ENCODE measurements at regions not wholly inside any gene's neighbourhood (a gene's known extent, or its start where the extent isn't known, plus 50 kb on each side); places are given as distances from the start of the nearest gene placed in this dataset.

DNA sequence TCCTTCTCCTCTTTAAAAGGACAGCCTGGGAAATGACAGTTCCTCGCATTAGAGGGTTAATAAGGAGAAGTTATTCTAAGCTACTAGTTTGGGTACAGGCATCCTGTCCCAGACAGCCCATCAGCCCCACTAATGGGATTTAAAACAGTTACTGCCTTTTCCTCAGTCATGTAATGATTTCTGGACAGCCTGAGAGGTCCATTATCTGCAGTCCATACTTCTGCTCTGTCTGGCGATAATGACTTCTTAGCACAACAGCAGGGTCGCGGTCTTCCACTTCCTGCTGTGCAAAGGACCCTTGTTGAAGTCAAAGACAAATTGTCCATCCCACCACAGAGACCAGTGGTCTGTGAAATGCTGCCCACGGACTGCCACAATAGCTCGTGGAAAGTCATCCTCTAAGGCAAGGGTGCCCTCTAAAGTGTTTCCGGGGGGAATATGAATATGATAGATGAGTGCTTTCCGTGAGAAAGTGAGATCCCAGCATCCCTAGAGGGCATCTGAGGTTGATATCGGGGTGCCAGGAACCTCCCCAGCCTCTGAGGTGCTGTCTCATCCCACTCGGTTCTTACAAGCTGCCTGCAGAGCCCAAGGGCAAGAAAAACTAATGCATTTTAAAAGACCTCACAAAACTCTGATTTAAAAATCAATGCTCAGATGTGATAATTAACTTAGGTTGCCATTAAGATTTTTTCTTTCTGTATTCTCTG is 100.7 kb downstream of the SHOX2 start:
- TF ChIP-seq CTCF (IDR thresholded peaks at IDR 0.05; ENCODE audit: insufficient read depth, low read length) (no peak), REST (IDR thresholded peaks at IDR 0.05; ENCODE audit: insufficient replicate concordance, low read depth) (no peak), GABPA (IDR thresholded peaks at IDR 0.05; ENCODE audit: low read depth) (no peak), SPI1 (IDR thresholded peaks at IDR 0.05; ENCODE audit: borderline replicate concordance, low read depth) (no peak), POLR2AphosphoS5 (IDR thresholded peaks at IDR 0.05; ENCODE audit: low read depth) (no peak)

All from HL-60 (cell line).